HepG2 (cell line): ENCODE measurements at regions not wholly inside any gene's neighbourhood (a gene's known extent, or its start where the extent isn't known, plus 50 kb on each side); places are given as distances from the start of the nearest gene placed in this dataset.

Experiments
- ATAC-seq: fragments of 200-7000 bp; cut with Tn5 transposase; 3 replicates; pipeline ENCODE4 v1.9.1; 2020; ENCODE audit warnings: mild to moderate bottlenecking, moderate library complexity
- BruUV-seq: library from RNA; stranded (reverse); fragments of 400-500 nt; replicated peaks from 2 replicates; lab custom pipeline; 2021; lab: Mats Ljungman, UMichigan
- CTCF ChIA-PET: fragments of 300-600 bp; formaldehyde crosslinking; extraction: SDS; loops from one replicate; lab custom pipeline; 2021; ENCODE audit warnings: low total read pairs, inconsistent platforms, low intra/inter-chr PET ratio; lab: Yijun Ruan, JAX
- POLR2A ChIA-PET: fragments of 350-600 bp; sonication (Branson Sonifier 250); formaldehyde crosslinking; loops from one replicate; lab custom pipeline; 2020; ENCODE audit warnings: antibody characterized with exemption, inconsistent platforms; lab: Yijun Ruan, JAX
- DNase-seq: peaks from one replicate; pipeline ENCODE4 v3.0.0-alpha.2; 2015; ENCODE audit warnings: low spot score
- FAIRE-seq: peaks from 3 replicates; lab custom pipeline; 2011; peaks lifted over from hg19 to GRCh38; lab: Jason Lieb, UNC
- H2AFZ ChIP-seq: one replicate; pipeline ENCODE4 v1.6.1; 2011; ENCODE audit warnings: low read length, inconsistent platforms
- H3K27ac ChIP-seq: fragments of 300-600 bp; 3 replicates; pipeline ENCODE4 v1.8.0; 2011; ENCODE audit warnings: mixed run types, mild to moderate bottlenecking, mixed read lengths, low read length, inconsistent platforms; ENCODE audit not compliant: insufficient read depth; ENCODE audit errors: extremely low read length
- H3K27me3 ChIP-seq, 2 experiments: fragments of 200-600 bp in 1 of 2; 2 replicates in 1 of 2; 3 replicates in 1 of 2; pipeline versions ENCODE4 v1.6.0 to v1.8.0; 2011; ENCODE audit warnings: low read length in 2 of 2, mild to moderate bottlenecking in 2 of 2, moderate library complexity in 2 of 2, inconsistent platforms in 1 of 2; ENCODE audit not compliant: insufficient read depth in 2 of 2, control insufficient read depth in 1 of 2
- H3K36me3 ChIP-seq, 2 experiments: fragments of 200-600 bp in 1 of 2; replicated peaks in 1 of 2; 2 replicates in 1 of 2; 3 replicates in 1 of 2; pipeline versions ENCODE4 v1.5.1 to v1.8.0; 2011; ENCODE audit warnings: low read length in 2 of 2, inconsistent platforms in 1 of 2; ENCODE audit not compliant: insufficient read depth in 2 of 2, control insufficient read depth in 1 of 2
- H3K4me1 ChIP-seq: 2 replicates; pipeline ENCODE4 v1.5.1; 2012; ENCODE audit warnings: low read length, inconsistent platforms; ENCODE audit not compliant: insufficient read depth
- H3K4me2 ChIP-seq: 2 replicates; pipeline ENCODE4 v1.6.0; 2011; ENCODE audit warnings: low read depth, low read length, inconsistent platforms
- H3K4me3 ChIP-seq, 3 experiments: fragments of 200-600 bp in 1 of 3; sonication (generic), shearing (Covaris generic) in 1 of 3; replicated peaks in 1 of 3; 2 replicates each; pipeline ENCODE4 v1.5.1; 2011 to 2016; ENCODE audit warnings: low read length in 3 of 3, inconsistent platforms in 2 of 3, low read depth in 2 of 3, mild to moderate bottlenecking in 2 of 3, control low read depth in 1 of 3, mixed read lengths in 1 of 3; ENCODE audit not compliant: insufficient read depth in 1 of 3
- H3K79me2 ChIP-seq: one replicate; pipeline ENCODE4 v1.6.1; 2011; ENCODE audit warnings: low read length, inconsistent platforms; ENCODE audit not compliant: insufficient read depth
- H3K9ac ChIP-seq: 2 replicates; pipeline ENCODE4 v1.6.0; 2011; ENCODE audit warnings: mild to moderate bottlenecking, low read depth, low read length, inconsistent platforms; ENCODE audit not compliant: insufficient read depth
- H3K9me3 ChIP-seq: 2 replicates; pipeline ENCODE4 v1.5.1; 2012; ENCODE audit warnings: mild to moderate bottlenecking, low read length
- H4K20me1 ChIP-seq: 2 replicates; pipeline ENCODE4 v1.6.0; 2011; ENCODE audit warnings: inconsistent platforms, mild to moderate bottlenecking, low read length, moderate library complexity; ENCODE audit not compliant: insufficient read depth
- CEBPB ChIP-seq: IDR thresholded peaks from 2 replicates; pipeline ENCODE4 v1.6.1; 2011; ENCODE audit warnings: low read depth, low read length, improper control_type of control experiment, borderline replicate concordance
- GTF2F1 ChIP-seq: fragments of 150-350 bp; IDR thresholded peaks from 2 replicates; pipeline ENCODE4 v1.6.1; 2014; ENCODE audit warnings: low read length
- NCOA2 ChIP-seq: sonication (generic); formaldehyde crosslinking; IDR thresholded peaks from 2 replicates; pipeline ENCODE4 v1.8.0; 2022; ENCODE audit warnings: inconsistent platforms
- ZBTB1 ChIP-seq: sonication (generic); formaldehyde crosslinking; IDR thresholded peaks from 2 replicates; pipeline ENCODE4 v1.4.0; 2020; ENCODE audit warnings: missing genetic modification reagents, borderline replicate concordance
- ZNF101 ChIP-seq: sonication (generic); formaldehyde crosslinking; IDR thresholded peaks from 2 replicates; pipeline ENCODE4 v1.4.0; 2020; ENCODE audit warnings: mild to moderate bottlenecking, low read depth, missing genetic modification reagents, borderline replicate concordance
- WGBS: methylation state at CpG from one replicate; pipeline ENCODE4 v1.1.6; 2017; ENCODE audit warnings: low lambda C conversion rate; 5-methylcytosine and 5-hydroxymethylcytosine counted together
- in situ Hi-C: cut with HindIII; loops from 2 replicates; pipeline ENCODE4 v1.10.0; 2017; ENCODE audit warnings: low pct_unique_long_range_greater_than_20kb; ENCODE audit not compliant: extremely low pct_ligation_motif_present
- intact Hi-C: fragments of 100-400 bp; cut with micrococcal nuclease; formaldehyde crosslinking; loops from one replicate; pipeline ENCODE4 v1.10.0; 2022; ENCODE audit not compliant: unreplicated experiment
- TF ChIP-seq, protein P1 (sequence below): IDR thresholded peaks from 2 replicates; pipeline ENCODE4 v1.6.1; 2016
- TF ChIP-seq, protein P2 (sequence below): sonication (generic); formaldehyde crosslinking; conservative IDR thresholded peaks from 2 replicates; pipeline ENCODE4 v1.5.0; 2020; ENCODE audit warnings: missing genetic modification reagents
- TF ChIP-seq, protein P3 (sequence below): sonication (generic); formaldehyde crosslinking; IDR thresholded peaks from 2 replicates; pipeline ENCODE4 v1.4.0; 2020; ENCODE audit warnings: missing genetic modification reagents
- TF ChIP-seq, protein P4 (sequence below): fragments of 450-650 bp; IDR thresholded peaks from 2 replicates; pipeline ENCODE4 v1.6.1; 2017; ENCODE audit warnings: mild to moderate bottlenecking
- TF ChIP-seq, protein P5 (sequence below): sonication (generic); formaldehyde crosslinking; IDR thresholded peaks from 2 replicates; pipeline ENCODE4 v1.4.0; 2020; ENCODE audit warnings: missing genetic modification reagents, borderline replicate concordance

DNA sequence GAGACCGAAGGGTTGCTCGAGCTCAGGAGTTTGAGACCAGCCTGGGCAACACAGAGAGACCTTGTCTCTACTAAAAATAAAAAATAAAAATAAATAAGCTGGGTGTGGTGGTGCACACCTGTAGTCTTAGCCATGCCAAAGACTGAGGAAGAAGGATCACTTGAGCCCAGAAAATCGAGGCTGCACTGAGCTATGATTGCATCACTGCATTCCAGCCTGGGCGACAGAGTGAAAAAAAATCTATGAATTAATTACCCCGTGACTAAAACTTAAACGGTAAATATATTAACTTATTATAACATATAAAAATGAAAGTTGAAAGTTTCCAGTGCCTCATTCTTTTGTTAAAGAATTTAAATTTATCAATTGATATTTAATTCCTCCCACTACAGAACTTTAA lies 273.7 kb downstream of the KLF12 start:
- no peaks in the 10 kb centered on the region for H3K9me3 ChIP-seq
- ChIA-PET CTCF (no interaction called here), POLR2A (no interaction called here)
- in situ Hi-C loops: no loop called here
- H4K20me1 ChIP-seq: no peaks in the 10 kb centered on the region
- BruUV-seq: no TSS peak
- H3K36me3 ChIP-seq: no peaks in the 10 kb centered on the region
- intact Hi-C loops: no loop called here
- H3K4me2 ChIP-seq: no peak overlapping the region
- no peaks in the 10 kb centered on the region for H3K4me1 ChIP-seq
- H3K9ac ChIP-seq: no peak overlapping the region
- WGBS: 55% methylated on average over 6 of the region's 6 CpGs
- no peaks in the 10 kb centered on the region for H3K27me3 ChIP-seq
- ATAC-seq (no peak), DNase-seq (no peak), FAIRE-seq (no peak)
- TF ChIP-seq, protein P1, sequence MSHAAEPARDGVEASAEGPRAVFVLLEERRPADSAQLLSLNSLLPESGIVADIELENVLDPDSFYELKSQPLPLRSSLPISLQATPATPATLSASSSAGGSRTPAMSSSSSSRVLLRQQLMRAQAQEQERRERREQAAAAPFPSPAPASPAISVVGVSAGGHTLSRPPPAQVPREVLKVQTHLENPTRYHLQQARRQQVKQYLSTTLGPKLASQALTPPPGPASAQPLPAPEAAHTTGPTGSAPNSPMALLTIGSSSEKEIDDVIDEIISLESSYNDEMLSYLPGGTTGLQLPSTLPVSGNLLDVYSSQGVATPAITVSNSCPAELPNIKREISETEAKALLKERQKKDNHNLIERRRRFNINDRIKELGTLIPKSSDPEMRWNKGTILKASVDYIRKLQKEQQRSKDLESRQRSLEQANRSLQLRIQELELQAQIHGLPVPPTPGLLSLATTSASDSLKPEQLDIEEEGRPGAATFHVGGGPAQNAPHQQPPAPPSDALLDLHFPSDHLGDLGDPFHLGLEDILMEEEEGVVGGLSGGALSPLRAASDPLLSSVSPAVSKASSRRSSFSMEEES (CRISPR knock-in tag): no peak
- TF ChIP-seq CEBPB: peak; percentile 37; the same call in 1 of the 2 replicates
- no peak overlapping the region for H3K4me3 ChIP-seq
- H2AFZ ChIP-seq: no peak overlapping the region
- H3K79me2 ChIP-seq: no peaks in the 10 kb centered on the region
- H3K27ac ChIP-seq: no peak overlapping the region

DNA sequence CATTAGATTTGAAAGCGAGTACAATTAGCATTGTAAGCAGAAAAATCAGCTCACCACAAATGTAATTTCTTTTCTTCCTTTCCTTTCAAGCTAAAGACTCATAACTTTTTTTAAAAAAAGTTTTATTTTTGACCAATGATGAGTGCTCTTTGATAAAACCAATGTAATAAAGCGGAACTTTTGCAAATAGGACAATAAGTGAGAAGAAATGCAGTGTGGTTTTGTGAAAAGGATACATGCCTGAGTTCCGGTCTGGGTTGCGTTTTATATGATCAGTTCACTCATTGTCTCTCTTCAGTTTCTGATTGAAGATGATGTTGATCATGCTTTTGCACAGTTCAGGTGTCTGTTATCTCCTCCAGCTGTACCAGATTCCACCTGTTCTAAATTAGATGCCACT lies 274.4 kb downstream of the KLF12 start:
- H3K9me3 ChIP-seq: no peaks in the 10 kb centered on the region
- H3K4me2 ChIP-seq: no peak overlapping the region
- FAIRE-seq (no peak), DNase-seq (no peak), ATAC-seq (no peak)
- no peaks in the 10 kb centered on the region for H3K4me1 ChIP-seq
- ChIA-PET POLR2A (no interaction called here), CTCF (no interaction called here)
- H3K36me3 ChIP-seq: no peaks in the 10 kb centered on the region
- BruUV-seq: no TSS peak
- intact Hi-C loops: no loop called here
- no peak overlapping the region for H3K4me3 ChIP-seq
- H3K27ac ChIP-seq: no peak overlapping the region
- WGBS: 57% methylated on average over 4 of the region's 4 CpGs
- H4K20me1 ChIP-seq: no peaks in the 10 kb centered on the region
- no peak overlapping the region for H2AFZ ChIP-seq
- no peak overlapping the region for H3K9ac ChIP-seq
- H3K79me2 ChIP-seq: no peaks in the 10 kb centered on the region
- in situ Hi-C loops: no loop called here
- H3K27me3 ChIP-seq: no peaks in the 10 kb centered on the region
- TF ChIP-seq, protein P2, sequence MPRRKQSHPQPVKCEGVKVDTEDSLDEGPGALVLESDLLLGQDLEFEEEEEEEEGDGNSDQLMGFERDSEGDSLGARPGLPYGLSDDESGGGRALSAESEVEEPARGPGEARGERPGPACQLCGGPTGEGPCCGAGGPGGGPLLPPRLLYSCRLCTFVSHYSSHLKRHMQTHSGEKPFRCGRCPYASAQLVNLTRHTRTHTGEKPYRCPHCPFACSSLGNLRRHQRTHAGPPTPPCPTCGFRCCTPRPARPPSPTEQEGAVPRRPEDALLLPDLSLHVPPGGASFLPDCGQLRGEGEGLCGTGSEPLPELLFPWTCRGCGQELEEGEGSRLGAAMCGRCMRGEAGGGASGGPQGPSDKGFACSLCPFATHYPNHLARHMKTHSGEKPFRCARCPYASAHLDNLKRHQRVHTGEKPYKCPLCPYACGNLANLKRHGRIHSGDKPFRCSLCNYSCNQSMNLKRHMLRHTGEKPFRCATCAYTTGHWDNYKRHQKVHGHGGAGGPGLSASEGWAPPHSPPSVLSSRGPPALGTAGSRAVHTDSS: no peak
- TF ChIP-seq, protein P3, sequence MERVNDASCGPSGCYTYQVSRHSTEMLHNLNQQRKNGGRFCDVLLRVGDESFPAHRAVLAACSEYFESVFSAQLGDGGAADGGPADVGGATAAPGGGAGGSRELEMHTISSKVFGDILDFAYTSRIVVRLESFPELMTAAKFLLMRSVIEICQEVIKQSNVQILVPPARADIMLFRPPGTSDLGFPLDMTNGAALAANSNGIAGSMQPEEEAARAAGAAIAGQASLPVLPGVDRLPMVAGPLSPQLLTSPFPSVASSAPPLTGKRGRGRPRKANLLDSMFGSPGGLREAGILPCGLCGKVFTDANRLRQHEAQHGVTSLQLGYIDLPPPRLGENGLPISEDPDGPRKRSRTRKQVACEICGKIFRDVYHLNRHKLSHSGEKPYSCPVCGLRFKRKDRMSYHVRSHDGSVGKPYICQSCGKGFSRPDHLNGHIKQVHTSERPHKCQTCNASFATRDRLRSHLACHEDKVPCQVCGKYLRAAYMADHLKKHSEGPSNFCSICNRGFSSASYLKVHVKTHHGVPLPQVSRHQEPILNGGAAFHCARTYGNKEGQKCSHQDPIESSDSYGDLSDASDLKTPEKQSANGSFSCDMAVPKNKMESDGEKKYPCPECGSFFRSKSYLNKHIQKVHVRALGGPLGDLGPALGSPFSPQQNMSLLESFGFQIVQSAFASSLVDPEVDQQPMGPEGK (CRISPR knock-in tag): no peak
- TF ChIP-seq GTF2F1 (no peak), ZNF101 (CRISPR knock-in tag) (no peak), ZBTB1 (CRISPR knock-in tag) (no peak), NCOA2 (no peak)
- TF ChIP-seq, protein P4, sequence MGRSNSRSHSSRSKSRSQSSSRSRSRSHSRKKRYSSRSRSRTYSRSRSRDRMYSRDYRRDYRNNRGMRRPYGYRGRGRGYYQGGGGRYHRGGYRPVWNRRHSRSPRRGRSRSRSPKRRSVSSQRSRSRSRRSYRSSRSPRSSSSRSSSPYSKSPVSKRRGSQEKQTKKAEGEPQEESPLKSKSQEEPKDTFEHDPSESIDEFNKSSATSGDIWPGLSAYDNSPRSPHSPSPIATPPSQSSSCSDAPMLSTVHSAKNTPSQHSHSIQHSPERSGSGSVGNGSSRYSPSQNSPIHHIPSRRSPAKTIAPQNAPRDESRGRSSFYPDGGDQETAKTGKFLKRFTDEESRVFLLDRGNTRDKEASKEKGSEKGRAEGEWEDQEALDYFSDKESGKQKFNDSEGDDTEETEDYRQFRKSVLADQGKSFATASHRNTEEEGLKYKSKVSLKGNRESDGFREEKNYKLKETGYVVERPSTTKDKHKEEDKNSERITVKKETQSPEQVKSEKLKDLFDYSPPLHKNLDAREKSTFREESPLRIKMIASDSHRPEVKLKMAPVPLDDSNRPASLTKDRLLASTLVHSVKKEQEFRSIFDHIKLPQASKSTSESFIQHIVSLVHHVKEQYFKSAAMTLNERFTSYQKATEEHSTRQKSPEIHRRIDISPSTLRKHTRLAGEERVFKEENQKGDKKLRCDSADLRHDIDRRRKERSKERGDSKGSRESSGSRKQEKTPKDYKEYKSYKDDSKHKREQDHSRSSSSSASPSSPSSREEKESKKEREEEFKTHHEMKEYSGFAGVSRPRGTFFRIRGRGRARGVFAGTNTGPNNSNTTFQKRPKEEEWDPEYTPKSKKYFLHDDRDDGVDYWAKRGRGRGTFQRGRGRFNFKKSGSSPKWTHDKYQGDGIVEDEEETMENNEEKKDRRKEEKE: no peak
- TF ChIP-seq, protein P5, sequence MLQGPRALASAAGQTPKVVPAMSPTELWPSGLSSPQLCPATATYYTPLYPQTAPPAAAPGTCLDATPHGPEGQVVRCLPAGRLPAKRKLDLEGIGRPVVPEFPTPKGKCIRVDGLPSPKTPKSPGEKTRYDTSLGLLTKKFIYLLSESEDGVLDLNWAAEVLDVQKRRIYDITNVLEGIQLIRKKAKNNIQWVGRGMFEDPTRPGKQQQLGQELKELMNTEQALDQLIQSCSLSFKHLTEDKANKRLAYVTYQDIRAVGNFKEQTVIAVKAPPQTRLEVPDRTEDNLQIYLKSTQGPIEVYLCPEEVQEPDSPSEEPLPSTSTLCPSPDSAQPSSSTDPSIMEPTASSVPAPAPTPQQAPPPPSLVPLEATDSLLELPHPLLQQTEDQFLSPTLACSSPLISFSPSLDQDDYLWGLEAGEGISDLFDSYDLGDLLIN (CRISPR knock-in tag): no peak
